Upper lobe of left lung (tissue), 6 donors: ENCODE measurements at regions not wholly inside any gene's neighbourhood (a gene's known extent, or its start where the extent isn't known, plus 50 kb on each side); places are given as distances from the start of the nearest gene placed in this dataset.
A peak's percentile ranks its signal among the peaks of the same experiment; 100 is the strongest.

Experiments
- ATAC-seq, 2 donors: fragments of 200-7000 bp; cut with Tn5 transposase; one replicate each; pipeline ENCODE4 v1.9.1; 2022; ENCODE audit warnings: mild to moderate bottlenecking in 2 of 2, moderate library complexity in 2 of 2; ENCODE audit not compliant: low FRiP score in 2 of 2
- DNase-seq, 2 donors: peaks; one replicate each; pipeline ENCODE4 v3.0.0-alpha.2; 2019 to 2020
- H3K27ac ChIP-seq, 4 donors: fragments of 200-600 bp; sonication (generic); one replicate each; pipeline ENCODE4 v1.5.1; 2016 to 2019
- H3K27me3 ChIP-seq, 4 donors: fragments of 200-600 bp; sonication (generic); one replicate each; pipeline ENCODE4 v1.5.1; 2017 to 2019
- H3K36me3 ChIP-seq, 4 donors: fragments of 200-600 bp; sonication (generic); one replicate each; pipeline ENCODE4 v1.5.1; 2016 to 2019
- H3K4me1 ChIP-seq, 4 donors: fragments of 200-600 bp; sonication (generic); one replicate each; pipeline ENCODE4 v1.5.1; 2018 to 2019
- H3K4me3 ChIP-seq, 4 donors: fragments of 200-600 bp; sonication (generic); one replicate each; pipeline ENCODE4 v1.5.1; 2017 to 2019; ENCODE audit warnings: mild to moderate bottlenecking in 2 of 4, moderate library complexity in 1 of 4
- H3K9me3 ChIP-seq, 4 donors: fragments of 200-600 bp; sonication (generic); one replicate each; pipeline ENCODE4 v1.5.1; 2018 to 2019
- EP300 ChIP-seq, 4 donors: sonication (generic); formaldehyde crosslinking; IDR thresholded peaks; one replicate each; pipeline ENCODE4 v1.5.1; 2017; ENCODE audit warnings: antibody characterized with exemption in 4 of 4, control low read depth in 2 of 4
- POLR2A ChIP-seq, 4 donors: fragments of 450-650 bp; IDR thresholded peaks; one replicate each; pipeline ENCODE4 v1.5.1; 2016 to 2017; ENCODE audit warnings: antibody characterized with exemption in 4 of 4, mild to moderate bottlenecking in 2 of 4
- POLR2AphosphoS5 ChIP-seq, 2 donors: sonication (generic); formaldehyde crosslinking; IDR thresholded peaks; one replicate each; pipeline ENCODE4 v1.5.1; 2017; ENCODE audit warnings: antibody characterized with exemption in 2 of 2
- WGBS, 2 donors: methylation state at CpG; one replicate each; pipeline ENCODE4 v1.1.5; 2017 to 2018; 5-methylcytosine and 5-hydroxymethylcytosine counted together
- TF ChIP-seq, protein P1 (sequence below), 6 experiments: fragments of 450-650 bp in 4 of 6; fragments of 200-600 bp in 2 of 6; sonication (generic) in 2 of 6; IDR thresholded peaks; one replicate each; pipeline ENCODE4 v1.5.1; 2016 to 2019; ENCODE audit warnings: antibody characterized with exemption in 6 of 6
- donor health status: DM: no; HTN: no; CAD: no; lungs with moderate emphysema.
- donor health status: DM: no; HTN: yes; CAD: no; lungs with severe emphysema.

DNA sequence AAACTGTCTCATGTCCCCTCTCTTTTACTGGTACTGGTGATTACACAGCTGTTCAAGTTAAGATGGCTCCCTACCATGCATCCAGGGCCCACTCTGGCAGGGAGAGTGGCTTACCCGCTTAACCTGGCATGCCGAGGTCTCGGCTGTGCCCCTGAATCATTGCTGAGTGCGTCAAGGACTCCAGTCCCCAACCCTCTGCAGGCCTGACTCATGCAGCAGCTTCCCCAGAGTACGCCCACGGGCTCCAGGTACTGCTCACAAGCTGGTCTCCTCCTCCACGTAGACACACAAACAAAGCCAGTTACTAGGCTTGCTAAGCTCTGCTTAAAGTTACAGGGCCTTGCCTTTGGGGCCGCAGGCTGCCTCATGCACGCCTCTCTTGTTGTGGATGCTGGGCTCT lies 447.4 kb downstream of the COG6 start:
- H3K4me1 ChIP-seq, result no peaks in the 10 kb centered on the region
- no peak overlapping the region for H3K4me3 ChIP-seq
- whole genome bisulfite sequencing, 2 donors, result 83 to 92% methylated on average over 1 to 9 of the region's 9 CpGs
- no peak overlapping the region for H3K27ac ChIP-seq
- no peaks in the 10 kb centered on the region for H3K27me3 ChIP-seq
- peak in 1 of 2 donors; percentile 12 for DNase-seq
- TF ChIP-seq, protein P1, sequence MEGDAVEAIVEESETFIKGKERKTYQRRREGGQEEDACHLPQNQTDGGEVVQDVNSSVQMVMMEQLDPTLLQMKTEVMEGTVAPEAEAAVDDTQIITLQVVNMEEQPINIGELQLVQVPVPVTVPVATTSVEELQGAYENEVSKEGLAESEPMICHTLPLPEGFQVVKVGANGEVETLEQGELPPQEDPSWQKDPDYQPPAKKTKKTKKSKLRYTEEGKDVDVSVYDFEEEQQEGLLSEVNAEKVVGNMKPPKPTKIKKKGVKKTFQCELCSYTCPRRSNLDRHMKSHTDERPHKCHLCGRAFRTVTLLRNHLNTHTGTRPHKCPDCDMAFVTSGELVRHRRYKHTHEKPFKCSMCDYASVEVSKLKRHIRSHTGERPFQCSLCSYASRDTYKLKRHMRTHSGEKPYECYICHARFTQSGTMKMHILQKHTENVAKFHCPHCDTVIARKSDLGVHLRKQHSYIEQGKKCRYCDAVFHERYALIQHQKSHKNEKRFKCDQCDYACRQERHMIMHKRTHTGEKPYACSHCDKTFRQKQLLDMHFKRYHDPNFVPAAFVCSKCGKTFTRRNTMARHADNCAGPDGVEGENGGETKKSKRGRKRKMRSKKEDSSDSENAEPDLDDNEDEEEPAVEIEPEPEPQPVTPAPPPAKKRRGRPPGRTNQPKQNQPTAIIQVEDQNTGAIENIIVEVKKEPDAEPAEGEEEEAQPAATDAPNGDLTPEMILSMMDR (IDR thresholded peaks at IDR 0.05), result no peak
- TF ChIP-seq EP300 (IDR thresholded peaks at IDR 0.05) (no peak), POLR2A (IDR thresholded peaks at IDR 0.05) (no peak), POLR2AphosphoS5 (IDR thresholded peaks at IDR 0.05) (no peak)
- H3K9me3 ChIP-seq, result peaks cover 0 to 4% (median 1%) of the 10 kb centered on the region in 4 donors
- peak in 1 of 2 donors; percentile 9 for ATAC-seq
- H3K36me3 ChIP-seq, result no peaks in the 10 kb centered on the region

DNA sequence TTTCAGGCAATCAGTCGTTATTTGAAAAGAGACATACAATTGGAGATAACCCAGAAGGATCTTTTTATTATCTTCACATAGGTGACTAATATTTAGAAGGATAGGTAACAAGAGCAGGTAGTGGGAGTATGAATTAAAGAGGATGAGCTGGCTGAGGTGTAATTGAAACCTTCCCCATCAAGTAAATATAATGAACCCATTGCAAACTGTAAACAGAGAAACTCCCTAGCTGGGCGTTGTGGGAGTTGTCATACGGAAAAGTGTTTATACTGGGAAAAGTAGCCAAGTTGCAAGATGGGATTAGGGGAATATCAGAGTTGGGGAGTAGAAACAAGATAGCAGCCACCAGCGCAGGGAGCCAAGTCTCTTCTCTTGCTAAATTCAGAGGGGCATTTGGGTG lies 448.4 kb downstream of the COG6 start:
- H3K9me3 ChIP-seq, result peaks cover 0 to 4% (median 1%) of the 10 kb centered on the region in 4 donors
- 74 to 78% methylated on average over 4 of the region's 4 CpGs for WGBS, 2 donors
- ATAC-seq, result no peak

DNA sequence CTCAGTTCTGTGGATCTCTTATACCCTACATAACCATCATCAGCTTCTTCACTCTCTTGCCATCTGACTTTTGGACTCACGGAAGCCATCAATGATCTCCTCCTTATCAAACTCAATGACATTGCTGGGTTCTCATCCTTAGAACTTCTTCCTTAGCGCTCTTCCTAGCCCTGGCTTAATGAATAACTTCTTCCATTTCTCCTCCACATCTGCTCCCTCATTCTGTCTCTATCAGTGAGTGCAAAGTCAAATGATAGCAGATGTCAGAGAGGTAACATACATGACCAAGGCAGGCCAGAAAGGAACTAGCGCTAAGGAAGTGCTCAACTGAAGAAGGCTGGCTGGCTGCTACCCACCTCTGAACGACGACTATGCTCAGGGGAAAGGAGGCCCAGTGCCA lies 449.8 kb downstream of the COG6 start:
- Histone ChIP-seq H3K9me3 (no peaks in the 10 kb centered on the region), H3K27ac (no peak overlapping the region), H3K27me3 (no peaks in the 10 kb centered on the region), H3K36me3 (no peaks in the 10 kb centered on the region), H3K4me1 (no peaks in the 10 kb centered on the region), H3K4me3 (no peak overlapping the region)
- TF ChIP-seq POLR2AphosphoS5 (IDR thresholded peaks at IDR 0.05), result no peak
- TF ChIP-seq POLR2A (IDR thresholded peaks at IDR 0.05), result no peak
- TF ChIP-seq, protein P1 (IDR thresholded peaks at IDR 0.05), result no peak
- TF ChIP-seq EP300 (IDR thresholded peaks at IDR 0.05), result no peak
- 85 to 91% methylated on average over 5 of the region's 5 CpGs for WGBS, 2 donors
- DNase-seq (no peak), ATAC-seq (no peak)

More for the DNA sequence above, 448.4 kb downstream of the COG6 start:
- no peak overlapping the region for H3K4me3 ChIP-seq
- H3K27me3 ChIP-seq, result no peaks in the 10 kb centered on the region
- TF ChIP-seq, protein P1 (IDR thresholded peaks at IDR 0.05), result no peak
- TF ChIP-seq EP300 (IDR thresholded peaks at IDR 0.05) (no peak), POLR2A (IDR thresholded peaks at IDR 0.05) (no peak), POLR2AphosphoS5 (IDR thresholded peaks at IDR 0.05) (no peak)
- no peaks in the 10 kb centered on the region for H3K36me3 ChIP-seq
- no peak overlapping the region for H3K27ac ChIP-seq
- H3K4me1 ChIP-seq, result no peaks in the 10 kb centered on the region
- DNase-seq, result no peak

DNA sequence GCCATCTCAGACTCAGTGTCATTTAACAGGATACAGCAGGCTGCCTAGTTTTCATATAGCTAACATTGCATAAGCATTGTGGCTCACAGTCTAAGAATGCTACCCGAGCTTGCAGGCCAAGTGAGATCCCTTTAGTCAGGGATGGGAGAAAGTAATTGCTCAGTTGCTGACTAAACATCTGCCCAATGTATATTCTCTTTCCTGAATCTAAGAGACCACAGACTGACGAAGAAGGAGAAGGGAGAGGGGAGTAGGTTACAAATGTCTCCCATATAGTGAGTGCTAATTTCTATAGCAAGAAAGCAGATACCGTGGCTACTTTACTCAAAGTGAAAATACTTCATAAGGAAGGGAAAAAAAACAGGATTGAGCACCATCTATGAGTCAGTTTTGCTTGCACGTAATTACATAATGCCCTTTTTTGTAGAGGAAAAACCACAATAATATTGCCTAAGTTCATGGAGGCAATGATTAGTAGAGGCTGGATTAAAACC lies 453.9 kb downstream of the COG6 start:
- no peak overlapping the region for H3K4me3 ChIP-seq
- ATAC-seq (peak in 1 of 2 donors; percentile 93), DNase-seq (no peak)
- TF ChIP-seq POLR2A (IDR thresholded peaks at IDR 0.05) (no peak), EP300 (IDR thresholded peaks at IDR 0.05) (no peak), POLR2AphosphoS5 (IDR thresholded peaks at IDR 0.05) (no peak)
- TF ChIP-seq, protein P1 (IDR thresholded peaks at IDR 0.05), result no peak
- 70 to 74% methylated on average over 4 of the region's 4 CpGs for WGBS, 2 donors
- peak overlapping the region in 1 of 4 donors; percentile 8 for H3K27ac ChIP-seq
- no peaks in the 10 kb centered on the region for H3K27me3 ChIP-seq
- no peaks in the 10 kb centered on the region for H3K9me3 ChIP-seq
- peaks cover 0 to 6% (median 1%) of the 10 kb centered on the region in 4 donors for H3K4me1 ChIP-seq
- H3K36me3 ChIP-seq, result no peaks in the 10 kb centered on the region

DNA sequence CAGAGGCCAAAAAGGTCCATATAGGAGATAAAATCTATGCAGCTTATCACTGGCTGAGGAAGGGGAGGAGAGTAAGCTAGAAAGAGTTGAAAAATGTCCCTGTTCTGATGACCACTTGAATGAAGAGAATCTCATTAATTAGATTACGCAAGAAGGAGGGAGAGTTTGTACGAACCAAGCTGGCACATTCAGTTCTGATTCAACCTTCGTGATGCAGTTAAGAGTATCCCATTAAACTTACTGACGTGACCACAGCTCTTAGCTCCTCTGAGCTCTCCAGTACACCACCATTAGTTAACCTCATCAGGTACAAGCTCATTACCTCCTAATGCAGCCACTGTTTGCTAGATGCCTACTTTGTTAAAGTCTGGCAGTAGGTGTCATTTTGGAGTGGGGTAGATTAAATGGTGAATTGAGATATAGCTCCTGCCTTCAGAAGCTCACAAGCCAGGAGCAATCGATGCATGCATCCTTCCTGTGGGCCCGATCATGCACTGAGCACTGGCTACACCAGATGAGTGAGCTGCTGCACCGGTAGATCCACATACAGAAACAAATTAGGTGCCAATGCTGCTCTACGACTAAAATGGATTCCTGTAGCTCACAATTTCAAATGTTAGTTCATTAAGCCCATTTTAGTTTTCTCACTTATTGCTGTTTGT lies 458.3 kb downstream of the COG6 start:
- Histone ChIP-seq H3K27me3 (no peaks in the 10 kb centered on the region), H3K4me3 (no peak overlapping the region), H3K4me1 (peaks cover 7 to 18% (median 9%) of the 10 kb centered on the region in 4 donors), H3K9me3 (no peaks in the 10 kb centered on the region), H3K27ac (peak overlapping the region in 1 of 4 donors; percentile 25), H3K36me3 (no peaks in the 10 kb centered on the region)
- 77 to 88% methylated on average over 8 of the region's 8 CpGs for WGBS, 2 donors
- ATAC-seq (peak in 1 of 2 donors; percentile 56), DNase-seq (no peak)
- peak in 2 of 4 donors; percentile 59 to 96 for TF ChIP-seq EP300 (IDR thresholded peaks at IDR 0.05)
- TF ChIP-seq POLR2AphosphoS5 (IDR thresholded peaks at IDR 0.05), result peak; percentile 11 to 40
- TF ChIP-seq, protein P1 (IDR thresholded peaks at IDR 0.05), result no peak
- TF ChIP-seq POLR2A (IDR thresholded peaks at IDR 0.05), result no peak
